HEK293 (cell line): ENCODE measurements at regions not wholly inside any gene's neighbourhood (a gene's known extent, or its start where the extent isn't known, plus 50 kb on each side); places are given as distances from the start of the nearest gene placed in this dataset.

Experiments used
- CTCF ChIA-PET: fragments of 350-600 bp; formaldehyde crosslinking; extraction: SDS; loops from one replicate; lab custom pipeline; 2021; ENCODE audit warnings: antibody characterized with exemption; lab: Yijun Ruan, JAX
- POLR2A ChIA-PET: fragments of 300-600 bp; formaldehyde crosslinking; extraction: SDS; loops from one replicate; lab custom pipeline; 2020; ENCODE audit warnings: antibody characterized with exemption, inconsistent platforms; lab: Yijun Ruan, JAX
- H3K27ac ChIP-seq: fragments of 200-500 bp; sonication (Bioruptor generic); 2 replicates; pipeline ENCODE4 v1.5.1; 2014; ENCODE audit warnings: low read depth, low read length, control low read depth, inconsistent platforms; ENCODE audit errors: extremely low read depth
- H3K36me3 ChIP-seq, 2 experiments: fragments of 200-500 bp in 1 of 2; sonication (Bioruptor generic) in 1 of 2; 1 replicate in 1 of 2; 2 replicates in 1 of 2; pipeline ENCODE4 v1.5.1; 2014 to 2017; ENCODE audit warnings: inconsistent platforms in 2 of 2, low read length in 2 of 2; ENCODE audit not compliant: control insufficient read depth in 2 of 2, insufficient read depth in 1 of 2
- H3K4me1 ChIP-seq: fragments of 200-500 bp; sonication (Bioruptor generic); 2 replicates; pipeline ENCODE4 v1.5.1; 2014; ENCODE audit warnings: mild to moderate bottlenecking, low read length, inconsistent platforms; ENCODE audit not compliant: control insufficient read depth, insufficient read depth
- H3K4me3 ChIP-seq: 2 replicates; pipeline ENCODE4 v1.5.1; 2011; ENCODE audit warnings: low read depth, mild to moderate bottlenecking, control low read depth, low read length, moderate library complexity
- H3K9me3 ChIP-seq: fragments of 200-500 bp; sonication (Bioruptor generic); 2 replicates; pipeline ENCODE4 v1.5.1; 2014; ENCODE audit warnings: low read depth, low read length, inconsistent platforms; ENCODE audit not compliant: control insufficient read depth, insufficient read depth
- GLI2 ChIP-seq: fragments of 450-650 bp; formaldehyde crosslinking; IDR thresholded peaks from 2 replicates; pipeline ENCODE4; 2017; ENCODE audit warnings: missing biosample characterization, missing genetic modification characterization, low read depth, borderline replicate concordance
- GLIS2 ChIP-seq: fragments of 450-650 bp; formaldehyde crosslinking; IDR thresholded peaks from 2 replicates; pipeline ENCODE4 v1.5.1; 2016; ENCODE audit warnings: missing biosample characterization, missing genetic modification characterization
- HOXA7 ChIP-seq: sonication (generic); formaldehyde crosslinking; IDR thresholded peaks from 2 replicates; pipeline ENCODE4 v1.8.1; 2022; ENCODE audit warnings: missing genetic modification reagents, borderline replicate concordance
- INSM2 ChIP-seq: fragments of 450-650 bp; formaldehyde crosslinking; IDR thresholded peaks from 2 replicates; pipeline ENCODE4 v1.5.1; 2016; ENCODE audit warnings: missing biosample characterization, missing genetic modification characterization
- KLF1 ChIP-seq: fragments of 450-650 bp; formaldehyde crosslinking; IDR thresholded peaks from 2 replicates; pipeline ENCODE4 v1.5.1; 2016; ENCODE audit warnings: missing biosample characterization, missing genetic modification characterization
- PRDM2 ChIP-seq: fragments of 450-650 bp; formaldehyde crosslinking; IDR thresholded peaks from 2 replicates; pipeline ENCODE4 v1.5.1; 2016; ENCODE audit warnings: missing biosample characterization, missing genetic modification characterization, borderline replicate concordance
- ZEB2 ChIP-seq: fragments of 450-650 bp; formaldehyde crosslinking; IDR thresholded peaks from 2 replicates; pipeline ENCODE4 v1.5.1; 2016; ENCODE audit warnings: missing biosample characterization, missing genetic modification characterization
- ZNF140 ChIP-seq: fragments of 450-650 bp; formaldehyde crosslinking; IDR thresholded peaks from 2 replicates; pipeline ENCODE4 v1.5.1; 2016; ENCODE audit warnings: missing biosample characterization, missing genetic modification characterization
- ZNF274 ChIP-seq, 2 experiments: fragments of 200-500 bp in 1 of 2; fragments of 450-650 bp in 1 of 2; sonication (Bioruptor generic) in 1 of 2; formaldehyde crosslinking in 1 of 2; IDR thresholded peaks; 2 replicates each; pipeline versions ENCODE4 v1.5.1 to v1.6.1; 2014 to 2016; ENCODE audit warnings: borderline replicate concordance in 1 of 2, inconsistent platforms in 1 of 2, low read length in 1 of 2, missing biosample characterization in 1 of 2, missing genetic modification characterization in 1 of 2
- ZNF311 ChIP-seq: fragments of 450-650 bp; formaldehyde crosslinking; IDR thresholded peaks from 2 replicates; pipeline ENCODE4 v1.5.1; 2017; ENCODE audit warnings: missing biosample characterization, missing genetic modification characterization, borderline replicate concordance
- ZNF366 ChIP-seq: fragments of 450-650 bp; formaldehyde crosslinking; conservative IDR thresholded peaks from 2 replicates; pipeline ENCODE4 v1.5.1; 2016; ENCODE audit warnings: missing biosample characterization, missing genetic modification characterization
- ZNF48 ChIP-seq: fragments of 450-650 bp; formaldehyde crosslinking; IDR thresholded peaks from 2 replicates; pipeline ENCODE4 v1.5.1; 2016; ENCODE audit warnings: missing biosample characterization, missing genetic modification characterization
- ZNF544 ChIP-seq: fragments of 450-650 bp; formaldehyde crosslinking; IDR thresholded peaks from 2 replicates; pipeline ENCODE4 v1.5.0; 2017; ENCODE audit warnings: missing biosample characterization, missing genetic modification characterization
- ZNF600 ChIP-seq: fragments of 450-650 bp; formaldehyde crosslinking; IDR thresholded peaks from 2 replicates; pipeline ENCODE4 v1.5.1; 2016; ENCODE audit warnings: missing biosample characterization, missing genetic modification characterization
- ZNF639 ChIP-seq: fragments of 450-650 bp; formaldehyde crosslinking; IDR thresholded peaks from 2 replicates; pipeline ENCODE4 v1.5.1; 2016; ENCODE audit warnings: missing biosample characterization, missing genetic modification characterization
- ZNF660 ChIP-seq: fragments of 450-650 bp; IDR thresholded peaks from 2 replicates; pipeline ENCODE4 v1.5.1; 2018; ENCODE audit warnings: missing biosample characterization, mild to moderate bottlenecking, missing genetic modification characterization
- ZSCAN16 ChIP-seq: fragments of 450-650 bp; formaldehyde crosslinking; IDR thresholded peaks from 2 replicates; pipeline ENCODE4 v1.5.1; 2016; ENCODE audit warnings: missing biosample characterization, missing genetic modification characterization

- Histone ChIP-seq H3K27ac (no peak overlapping the region), H3K4me3 (no peak overlapping the region), H3K9me3 (no peaks in the 10 kb centered on the region), H3K4me1 (no peaks in the 10 kb centered on the region), H3K36me3 (no peaks in the 10 kb centered on the region)
- ChIA-PET CTCF (no interaction called here), POLR2A (interaction anchor here (0.6 kb wide), 1 partner anchor 56 kb away, joined by 6 read pairs; no protein-coding TSS in a partner anchor)
- TF ChIP-seq ZNF48 (tag by site-specific recombination) (no peak), ZNF660 (tag by site-specific recombination) (no peak), INSM2 (tag by site-specific recombination) (no peak), ZEB2 (tag by site-specific recombination) (no peak), ZNF274 (IDR thresholded peaks at IDR 0.05; ENCODE audit: low read length) (no peak), ZNF274 (tag by site-specific recombination; IDR thresholded peaks at IDR 0.05; ENCODE audit: borderline replicate concordance) (no peak), GLIS2 (tag by site-specific recombination) (no peak), ZNF639 (no peak), ZNF600 (tag by site-specific recombination) (no peak), ZNF311 (no peak), ZNF544 (tag by site-specific recombination) (no peak), GLI2 (tag by site-specific recombination) (no peak), KLF1 (tag by site-specific recombination) (no peak), ZNF140 (tag by site-specific recombination) (no peak), HOXA7 (no peak), ZNF366 (tag by site-specific recombination) (no peak), PRDM2 (tag by site-specific recombination) (no peak), ZSCAN16 (tag by site-specific recombination) (no peak)
Observed at GRCh38 chr1:25145775-25146393, 86.4 kb downstream of the SYF2 start.
